NCI-H2107 treated with DMSO at 0.1 percent for 48 hours (cell line): ENCODE measurements at regions not wholly inside any gene's neighbourhood (a gene's known extent, or its start where the extent isn't known, plus 50 kb on each side); places are given as distances from the start of the nearest gene placed in this dataset.
"Not testable (repeated sequence)": the region's sequence is repeated elsewhere in the genome, so short reads cannot be mapped to it uniquely, and the experiment has no call there.

Source experiments
- DNase-seq: peaks from one replicate; lab custom pipeline; 2025; ENCODE audit not compliant: unreplicated experiment; lab: John Stamatoyannopoulos, UW

DNA sequence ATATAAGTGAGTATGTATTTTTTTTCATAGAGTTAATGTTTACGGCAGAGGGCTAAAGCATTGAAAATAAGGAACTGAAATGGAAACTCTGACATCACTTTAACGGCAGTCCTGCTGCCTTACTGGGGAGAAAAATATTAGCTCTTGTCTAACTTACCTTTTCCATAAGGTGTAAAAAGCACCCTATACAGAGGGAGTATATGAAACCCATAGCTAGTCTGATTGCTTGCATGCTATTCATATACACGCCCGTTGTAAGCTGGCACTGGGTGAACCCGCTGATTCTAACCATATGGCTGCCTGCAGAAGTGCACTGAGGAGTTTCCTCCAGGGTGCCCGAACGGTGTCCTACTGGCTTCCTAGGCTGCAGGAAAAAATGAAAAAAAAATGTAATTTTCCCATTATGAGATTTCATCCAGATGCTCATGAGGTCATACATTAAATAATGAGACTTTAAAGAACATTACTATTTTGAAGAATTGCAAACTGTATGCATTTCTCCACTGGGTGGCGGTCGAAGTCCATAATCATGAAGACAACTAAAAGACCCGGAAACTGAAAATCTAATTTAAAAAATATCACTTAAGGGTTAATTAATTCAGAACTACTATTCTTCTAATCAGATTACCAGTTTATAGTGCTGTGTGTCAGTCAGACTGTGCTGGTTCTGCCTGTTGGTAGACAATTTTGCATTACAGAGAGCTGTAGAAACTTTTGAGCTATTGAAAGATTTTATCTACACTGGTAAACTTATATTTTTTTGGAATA is 144.7 kb downstream of the ALX1 start:
- no peak for DNase-seq

DNA sequence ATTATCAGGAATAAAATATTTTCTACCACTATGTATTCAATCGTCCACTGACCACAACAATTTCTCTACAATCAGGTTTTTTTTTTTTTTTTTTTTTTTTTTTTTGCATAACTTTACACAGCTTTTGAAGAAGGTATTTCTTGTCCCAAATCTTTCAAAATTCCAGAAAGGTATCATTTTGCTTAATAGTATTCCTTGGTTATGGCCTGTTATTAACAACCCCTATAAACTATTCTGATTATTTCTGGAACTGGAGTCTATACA is 145.3 kb downstream of the ALX1 start:
- DNase-seq, result no peak

DNA sequence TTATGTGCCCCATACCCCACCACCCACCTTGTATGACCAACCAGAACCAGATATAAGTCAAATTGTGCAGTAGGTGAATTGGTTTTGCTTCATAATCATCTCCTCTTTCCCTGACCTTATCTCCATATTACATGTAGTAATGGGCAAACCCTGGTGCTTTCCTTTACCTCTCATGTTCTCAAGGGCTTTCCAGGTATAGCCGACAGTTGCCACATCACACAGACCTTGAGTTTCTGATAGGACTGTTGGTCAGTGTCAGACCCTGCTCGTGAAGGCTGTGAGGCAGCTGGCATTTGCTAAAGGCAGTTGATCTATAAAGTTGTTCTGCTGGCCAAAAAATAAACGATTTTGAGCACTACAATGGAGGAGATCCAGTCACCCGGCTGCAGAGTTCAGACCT is 145.9 kb downstream of the ALX1 start:
- DNase-seq, result no peak

DNA sequence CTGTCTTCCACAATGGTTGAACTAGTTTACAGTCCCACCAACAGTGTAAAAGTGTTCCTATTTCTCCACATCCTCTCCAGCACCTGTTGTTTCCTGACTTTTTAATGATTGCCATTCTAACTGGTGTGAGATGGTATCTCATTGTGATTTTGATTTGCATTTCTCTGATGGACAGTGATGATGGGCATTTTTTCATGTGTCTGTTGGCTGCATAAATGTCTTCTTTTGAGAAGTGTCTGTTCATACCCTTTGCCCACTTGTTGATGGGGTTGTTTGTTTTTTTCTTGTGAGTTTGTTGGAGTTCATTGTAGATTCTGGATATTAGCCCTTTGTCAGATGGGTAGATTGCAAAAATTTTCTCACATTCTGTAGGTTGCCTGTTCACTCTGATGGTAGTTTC is 153.1 kb downstream of the ALX1 start:
- not testable (repeated sequence) for DNase-seq

DNA sequence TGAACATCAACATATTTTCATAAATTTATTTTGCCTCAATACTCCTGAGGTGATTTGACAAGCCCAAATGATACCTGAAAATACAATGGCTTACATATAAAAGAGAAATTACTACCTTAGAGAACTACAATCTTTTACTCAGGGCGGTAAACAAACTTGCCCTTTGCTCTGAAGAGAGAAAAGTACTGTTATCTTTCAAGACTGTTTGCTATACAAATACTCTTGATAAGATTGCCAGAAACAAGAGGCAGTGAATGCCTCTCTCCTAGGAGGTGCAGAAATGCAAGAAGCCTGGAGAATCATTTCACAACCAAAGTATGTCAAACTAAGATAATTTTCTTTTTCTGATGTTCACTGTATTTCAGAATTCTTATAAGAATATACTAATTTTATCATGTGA is 160.3 kb downstream of the ALX1 start:
- no peak for DNase-seq

DNA sequence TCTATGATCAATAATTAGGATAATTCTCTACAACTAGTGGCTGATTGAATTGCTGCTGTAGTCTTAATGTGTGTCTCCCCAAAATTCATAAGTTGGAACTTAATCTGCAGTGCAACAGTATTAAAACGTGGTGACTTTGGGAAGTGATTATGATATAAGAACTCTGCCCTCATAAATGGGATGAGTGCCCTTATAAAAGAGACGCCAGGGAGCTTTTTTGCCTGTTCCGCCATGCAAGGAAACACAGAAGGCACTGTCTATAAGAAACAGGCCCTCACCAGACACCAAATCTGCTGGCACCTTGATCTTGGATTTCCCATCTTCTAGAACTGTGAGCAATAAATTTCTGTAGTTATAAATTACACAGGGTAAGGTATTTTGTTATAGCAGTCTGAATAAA is 161.0 kb downstream of the ALX1 start:
- no peak for DNase-seq

DNA sequence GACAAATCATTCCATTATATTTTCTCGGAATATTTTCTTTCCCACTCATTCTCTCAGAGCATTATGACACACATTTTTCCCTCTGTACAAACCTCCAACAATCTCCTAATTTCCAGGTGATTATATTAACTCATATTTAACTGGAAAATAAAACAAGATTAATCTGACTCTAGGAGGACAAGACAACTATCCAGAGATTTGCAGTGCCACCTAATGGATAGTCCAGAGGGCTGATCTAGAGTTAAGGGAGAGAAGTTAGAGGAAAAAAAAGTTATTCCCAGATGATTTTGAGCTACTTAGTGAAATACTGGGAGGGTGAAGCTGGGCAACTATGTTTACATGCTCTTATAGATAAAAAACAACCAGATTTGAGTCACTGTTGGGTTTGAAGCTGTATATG is 161.7 kb downstream of the ALX1 start:
- no peak for DNase-seq

DNA sequence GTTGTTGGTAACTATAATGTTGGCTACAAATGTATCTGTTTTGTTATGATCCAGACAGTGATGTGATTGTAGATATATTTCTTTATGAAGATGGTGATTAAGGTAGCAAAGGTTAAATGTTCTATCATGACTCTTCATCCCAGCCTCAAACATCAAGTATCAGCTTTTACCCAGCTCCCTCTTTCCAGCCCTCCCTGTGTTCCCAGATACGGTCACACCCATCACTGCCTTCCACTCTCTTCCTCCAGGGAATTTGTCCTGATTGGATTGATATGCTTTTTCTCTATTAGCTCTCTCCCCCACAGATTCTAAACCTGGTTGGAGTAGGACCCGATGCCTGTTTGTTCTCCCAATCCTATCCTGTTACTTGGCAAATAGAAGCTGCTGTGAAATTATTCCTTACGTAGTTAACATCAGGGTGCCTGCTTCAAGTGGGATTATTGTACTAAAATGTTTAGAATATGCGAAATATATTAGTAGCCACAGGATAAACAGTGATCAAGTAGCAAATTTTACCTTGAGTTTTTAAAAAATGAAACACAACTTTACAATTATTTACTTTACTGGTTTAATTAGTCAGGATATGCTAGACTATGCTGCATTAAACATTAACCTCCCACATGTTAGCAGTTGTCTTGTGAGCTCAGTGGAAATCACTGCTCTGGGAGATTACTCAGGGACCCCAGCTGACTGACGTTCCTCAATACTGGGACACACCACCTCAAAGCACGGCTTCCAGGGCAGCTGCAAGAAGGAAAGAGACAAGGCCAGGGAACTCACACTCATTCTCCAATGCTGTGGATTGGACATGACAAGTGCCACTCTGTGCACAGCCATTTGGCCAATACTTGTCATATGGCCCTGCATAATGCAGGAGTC is 165.3 kb downstream of the ALX1 start:
- DNase-seq, result no peak

DNA sequence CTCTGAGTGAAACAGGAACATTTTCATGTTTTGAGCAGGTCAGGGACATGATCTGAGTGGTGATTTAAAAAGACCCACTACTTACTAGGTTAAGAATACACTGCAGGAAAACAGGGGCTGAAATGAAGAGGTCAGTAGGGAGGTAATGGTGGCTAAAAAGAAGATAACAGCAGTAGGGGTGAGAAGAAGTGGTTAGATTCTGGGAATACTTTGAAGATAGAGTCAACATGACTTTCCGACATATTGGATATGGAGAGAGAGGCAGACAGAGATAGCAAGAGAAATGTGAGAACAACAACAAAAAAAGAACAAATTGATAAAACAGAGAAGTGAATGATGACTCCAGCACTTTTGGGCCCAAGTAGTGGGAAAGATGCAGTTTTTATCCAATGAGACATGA is 168.0 kb downstream of the ALX1 start:
- no peak for DNase-seq

DNA sequence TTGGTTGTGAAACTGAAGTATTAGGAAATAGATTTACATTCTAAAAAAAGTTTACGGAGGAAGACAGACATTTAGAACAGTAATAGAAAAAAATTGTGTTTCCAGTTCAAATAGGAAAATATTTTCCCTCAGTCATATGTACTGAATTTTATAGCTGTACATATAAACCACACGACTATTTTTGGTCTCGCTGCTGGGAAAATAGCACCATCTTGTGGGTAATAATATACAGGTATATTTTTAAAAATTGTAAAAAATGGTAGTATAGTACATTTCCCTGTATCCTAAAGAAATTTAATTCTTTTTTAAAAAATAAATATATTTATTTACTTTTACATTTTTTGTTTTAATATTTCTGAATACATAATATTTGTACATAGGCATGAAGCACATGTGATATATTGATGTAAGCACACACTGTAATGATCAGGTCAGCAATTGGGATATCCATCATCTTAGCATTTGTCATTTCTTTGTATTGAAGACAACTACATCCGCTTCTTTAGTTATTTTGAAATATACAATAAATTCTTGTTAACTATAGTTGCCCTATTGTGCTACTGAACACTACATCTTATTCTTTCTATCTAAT is 168.6 kb downstream of the ALX1 start:
- no peak for DNase-seq

DNA sequence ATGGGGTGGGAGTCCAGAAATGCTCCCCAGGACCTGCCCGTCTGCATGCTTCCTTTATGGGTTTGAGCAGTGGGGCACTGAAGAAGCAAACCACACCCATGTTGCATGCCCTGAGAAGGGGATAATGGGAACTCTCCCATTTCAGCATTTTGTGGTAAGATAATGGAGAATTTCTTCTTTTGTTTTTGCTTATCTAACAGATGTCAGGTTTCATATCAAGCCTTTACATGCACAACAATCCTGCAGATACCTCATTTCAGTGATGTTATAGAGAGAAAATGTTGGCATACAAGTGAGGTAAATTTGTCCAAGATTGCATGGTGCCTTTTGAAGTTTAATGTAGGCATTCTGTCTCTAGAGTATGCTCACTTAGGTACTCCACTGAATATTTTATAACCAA is 177.0 kb downstream of the ALX1 start:
- no peak for DNase-seq

DNA sequence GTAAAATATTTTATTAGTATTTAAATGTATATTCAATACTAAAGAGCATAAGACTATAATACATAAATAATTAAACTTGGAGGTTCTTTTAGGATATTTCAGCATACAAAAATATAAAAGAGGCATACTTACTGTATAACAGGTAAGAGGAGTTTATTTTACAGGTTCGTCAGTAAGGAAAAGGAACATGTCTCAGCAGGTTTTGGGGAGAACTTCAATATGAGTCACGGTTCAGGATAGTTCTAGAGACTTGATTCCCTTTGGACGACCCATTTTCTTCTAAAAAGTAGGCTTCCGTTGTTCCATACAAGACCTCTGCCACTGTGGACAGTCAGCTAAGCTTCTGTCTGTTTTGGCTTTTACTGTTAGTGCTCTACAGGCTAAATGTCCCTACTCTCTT is 181.1 kb downstream of the ALX1 start:
- DNase-seq, result no peak

DNA sequence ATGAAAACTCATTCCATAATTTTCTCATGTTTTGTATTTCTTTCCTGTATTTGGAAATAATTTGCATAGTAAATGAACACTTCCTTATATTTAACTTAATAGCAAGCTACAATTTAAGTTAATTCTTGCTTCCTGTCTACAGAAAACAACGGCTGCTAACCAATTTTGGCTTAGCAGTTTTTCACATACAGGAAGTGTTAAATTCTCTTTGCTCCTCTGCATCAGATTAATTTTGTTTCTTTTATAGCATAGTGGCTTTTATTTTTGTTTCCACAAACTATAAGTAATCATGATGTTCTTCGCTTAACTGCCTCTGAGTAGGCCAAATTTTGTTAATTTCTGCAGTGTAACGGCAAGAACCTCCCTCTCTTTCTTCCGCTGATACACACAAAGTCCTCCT is 182.9 kb downstream of the ALX1 start:
- no peak for DNase-seq

DNA sequence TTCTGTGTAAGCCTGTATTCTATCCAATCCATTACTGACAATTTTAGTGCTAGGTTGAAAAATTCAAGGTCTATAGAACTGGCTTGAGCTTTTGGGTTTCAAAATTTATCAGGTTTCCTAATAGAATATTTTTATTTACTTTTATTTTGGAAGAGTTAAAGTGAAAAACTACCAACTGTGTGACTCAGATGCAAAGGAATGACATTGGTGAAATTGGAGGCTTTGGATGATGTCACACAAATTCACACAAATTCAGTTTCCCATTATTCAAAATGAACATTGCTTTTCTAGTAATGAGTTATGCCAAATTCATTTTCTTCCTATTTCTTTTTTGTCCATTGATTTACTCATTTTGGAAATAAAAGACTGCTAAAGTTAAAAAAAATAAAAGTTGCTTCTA is 186.9 kb downstream of the ALX1 start:
- no peak for DNase-seq

DNA sequence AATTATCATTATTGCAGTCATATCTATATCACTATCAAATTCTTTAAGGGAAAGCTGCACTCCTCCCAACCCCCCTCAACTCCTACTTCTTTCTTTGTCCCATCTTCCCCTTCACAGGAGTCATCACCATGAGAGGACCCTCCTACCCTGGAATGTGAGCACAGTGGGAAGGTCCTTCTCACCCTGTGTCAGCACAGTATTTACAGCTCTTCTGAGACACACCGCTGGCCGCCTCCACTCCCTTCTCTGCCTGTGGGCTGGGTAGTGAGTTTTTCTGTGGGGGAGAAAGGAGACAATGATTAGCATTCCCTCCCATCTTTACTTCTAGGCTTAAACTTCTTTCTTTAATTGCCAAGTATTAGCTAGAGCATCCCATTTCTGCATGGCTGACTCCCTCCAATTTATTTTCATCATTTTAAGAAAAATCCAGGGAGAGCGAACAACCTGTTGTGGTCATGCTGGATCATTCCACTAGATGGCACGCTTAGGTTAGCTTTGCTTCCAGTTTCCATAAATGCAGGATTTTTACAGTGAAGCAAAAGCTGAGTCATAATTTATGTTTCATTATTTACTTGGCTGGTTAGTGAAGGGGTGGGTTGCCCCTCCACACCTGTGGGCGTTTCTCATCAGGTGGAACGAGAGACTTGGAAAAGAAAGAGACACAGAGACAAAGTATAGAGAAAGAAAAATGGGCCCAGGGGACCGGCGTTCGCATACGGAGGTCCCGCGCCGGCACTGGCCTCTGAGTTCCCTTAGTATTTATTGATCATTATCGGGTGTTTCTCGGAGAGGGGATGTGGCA is 188.5 kb downstream of the ALX1 start:
- peak; percentile 36 for DNase-seq

DNA sequence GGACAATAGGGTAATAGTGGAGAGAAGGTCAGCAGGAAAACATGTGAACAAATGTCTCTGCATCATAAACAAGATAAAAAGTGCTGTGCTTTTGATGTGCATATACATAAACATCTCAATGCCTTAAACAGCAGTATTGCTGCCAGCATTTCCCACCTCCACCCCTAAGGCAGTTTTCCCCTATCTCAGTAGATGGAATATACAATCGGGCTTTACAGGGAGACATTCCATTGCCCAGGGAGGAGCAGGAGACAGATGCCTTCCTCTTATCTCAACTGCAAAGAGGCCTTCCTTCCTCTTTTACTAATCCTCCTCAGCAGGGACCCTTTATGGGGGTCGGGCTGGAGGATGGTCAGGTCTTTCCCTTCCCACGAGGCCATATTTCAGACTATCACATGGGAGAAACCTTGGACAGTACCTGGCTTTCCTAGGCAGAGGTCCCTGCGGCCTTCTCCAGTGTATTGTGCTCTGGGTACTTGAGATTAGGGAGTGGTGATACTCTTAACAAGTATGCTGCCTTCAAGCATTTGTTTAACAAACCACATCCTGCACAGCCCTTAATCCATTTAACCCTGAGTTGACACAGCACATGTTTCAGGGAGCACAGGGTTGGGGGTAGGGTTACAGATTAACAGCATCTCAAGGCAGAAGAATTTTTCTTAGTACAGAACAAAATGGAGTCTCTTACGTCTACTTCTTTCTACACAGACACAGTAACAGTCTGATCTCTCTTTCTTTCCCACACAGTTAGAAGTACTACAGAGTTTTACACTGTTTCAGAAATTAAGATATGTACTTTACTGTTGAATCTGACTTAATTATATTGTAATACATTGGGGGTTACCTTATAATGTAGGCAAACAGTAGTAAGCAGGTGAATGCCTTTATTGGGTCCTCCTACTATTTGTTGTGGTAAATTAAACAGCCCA is 189.4 kb downstream of the ALX1 start:
- not testable (repeated sequence) for DNase-seq

DNA sequence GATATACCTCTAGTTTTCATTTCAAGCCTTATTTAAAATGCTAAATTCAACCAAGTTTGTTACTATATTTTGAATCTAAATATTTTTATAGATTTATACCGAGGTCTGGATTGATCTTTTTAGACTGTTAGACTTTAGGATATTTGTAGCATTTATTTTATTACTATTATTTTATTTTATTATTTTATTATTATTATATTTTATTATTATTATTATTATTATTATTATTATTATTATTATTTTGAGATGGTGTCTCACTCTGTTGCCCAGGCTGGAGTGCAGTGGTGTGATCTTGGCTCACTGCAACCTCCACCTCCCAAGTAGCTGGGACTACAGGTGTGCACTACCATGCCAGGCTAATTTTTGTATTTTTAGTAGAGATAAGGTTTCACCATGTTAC is 195.3 kb downstream of the ALX1 start:
- not testable (repeated sequence) for DNase-seq

DNA sequence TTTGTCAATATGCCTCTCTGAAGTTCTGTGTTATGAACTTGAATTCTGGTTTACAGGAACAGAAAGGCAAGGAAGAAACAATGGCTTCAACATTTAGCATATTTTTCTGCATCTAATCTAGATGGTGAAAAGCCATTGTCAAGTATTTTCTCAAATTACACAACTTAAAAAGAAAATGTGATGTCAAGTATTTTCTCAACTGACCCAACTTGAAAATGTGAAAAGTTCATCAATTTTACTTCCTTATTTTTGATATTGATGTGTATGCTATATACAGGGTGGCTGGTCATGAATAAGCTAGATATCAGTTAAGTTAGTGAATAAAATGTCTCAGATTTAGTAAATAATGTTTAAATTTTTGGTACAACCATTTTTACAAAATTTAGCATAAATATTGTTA is 196.7 kb downstream of the ALX1 start:
- DNase-seq, result no peak

DNA sequence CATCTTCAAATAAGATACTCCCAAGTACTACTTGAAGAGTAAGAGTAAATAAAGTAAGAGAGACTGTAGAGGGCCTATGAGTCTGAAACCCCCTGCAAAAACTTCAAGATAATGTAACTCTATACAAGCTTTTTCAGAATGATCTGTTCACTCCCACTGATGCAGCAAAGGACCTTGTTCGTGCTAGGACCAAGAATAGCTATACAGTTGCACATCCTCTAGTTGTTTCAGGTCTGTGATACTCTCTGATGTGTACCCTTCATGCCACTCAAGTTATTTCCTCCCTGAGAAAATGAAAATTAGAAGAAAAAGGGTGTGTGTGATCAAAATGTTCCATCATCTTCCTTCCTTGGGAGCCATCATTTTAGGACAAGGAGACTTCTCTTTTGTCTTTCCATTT is 204.4 kb downstream of the ALX1 start:
- DNase-seq, result no peak

DNA sequence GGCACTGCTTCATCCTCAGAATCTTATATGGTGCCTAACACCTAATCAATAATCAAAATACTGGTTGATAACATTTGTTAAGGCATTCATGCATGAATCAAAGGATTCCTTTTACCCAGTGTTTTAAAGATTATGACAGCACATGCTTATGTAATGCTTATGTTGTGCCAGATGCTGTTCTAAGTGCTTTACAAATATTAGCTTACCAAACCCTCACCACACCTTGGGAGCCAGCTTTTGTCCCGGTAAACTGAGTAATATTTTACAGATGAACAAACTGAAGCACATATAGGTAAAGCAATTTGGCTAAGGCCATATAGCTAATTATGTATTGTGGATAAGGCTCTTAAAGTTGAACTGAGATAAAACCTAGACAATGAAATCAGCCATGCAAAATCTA is 209.2 kb downstream of the ALX1 start:
- no peak for DNase-seq
